Glutamatergic neuron (in vitro differentiated cells): ENCODE measurements at regions not wholly inside any gene's neighbourhood (a gene's known extent, or its start where the extent isn't known, plus 50 kb on each side); places are given as distances from the start of the nearest gene placed in this dataset.
A peak's percentile ranks its signal among the peaks of the same experiment; 100 is the strongest.

Source experiments
- DNase-seq: peaks from one replicate; pipeline ENCODE4 v3.0.0; 2022
- H3K27ac Mint-ChIP-seq: one replicate; pipeline ENCODE4 v1.8.0; 2020; ENCODE audit warnings: mild to moderate bottlenecking, mixed read lengths, inconsistent platforms; ENCODE audit not compliant: unreplicated experiment
- H3K27me3 Mint-ChIP-seq: one replicate; pipeline ENCODE4 v1.8.0; 2020; ENCODE audit warnings: mild to moderate bottlenecking, moderate library complexity, mixed read lengths, inconsistent platforms; ENCODE audit not compliant: unreplicated experiment
- H3K36me3 Mint-ChIP-seq: one replicate; pipeline ENCODE4 v1.8.0; 2020; ENCODE audit warnings: mild to moderate bottlenecking, mixed read lengths, inconsistent platforms; ENCODE audit not compliant: unreplicated experiment
- H3K4me1 Mint-ChIP-seq: one replicate; pipeline ENCODE4 v1.8.0; 2020; ENCODE audit warnings: mild to moderate bottlenecking, low read depth, mixed read lengths, inconsistent platforms; ENCODE audit not compliant: unreplicated experiment
- H3K4me3 Mint-ChIP-seq: one replicate; pipeline ENCODE4 v1.8.0; 2020; ENCODE audit warnings: mild to moderate bottlenecking, mixed read lengths, inconsistent platforms; ENCODE audit not compliant: unreplicated experiment
- H3K9me3 Mint-ChIP-seq: one replicate; pipeline ENCODE4 v1.8.0; 2020; ENCODE audit warnings: mild to moderate bottlenecking, moderate library complexity, mixed read lengths, inconsistent platforms; ENCODE audit not compliant: unreplicated experiment
- TF ChIP-seq, protein P1 (sequence below): fragments of 200-600 bp; sonication (generic); IDR thresholded peaks from one replicate; pipeline ENCODE4 v1.5.0; 2021; ENCODE audit not compliant: partially characterized antibody, unreplicated experiment

GRCh38 chr12:130016986-130017385 lies 113.2 kb upstream of the TMEM132D start:
- DNase-seq: no peak
- H3K4me1 Mint-ChIP-seq: no peaks in the 10 kb centered on the region
- peaks cover 3% of the 10 kb centered on the region for H3K9me3 Mint-ChIP-seq
- H3K4me3 Mint-ChIP-seq: no peak overlapping the region
- no peaks in the 10 kb centered on the region for H3K27me3 Mint-ChIP-seq
- H3K27ac Mint-ChIP-seq: no peak overlapping the region
- TF ChIP-seq, protein P1, sequence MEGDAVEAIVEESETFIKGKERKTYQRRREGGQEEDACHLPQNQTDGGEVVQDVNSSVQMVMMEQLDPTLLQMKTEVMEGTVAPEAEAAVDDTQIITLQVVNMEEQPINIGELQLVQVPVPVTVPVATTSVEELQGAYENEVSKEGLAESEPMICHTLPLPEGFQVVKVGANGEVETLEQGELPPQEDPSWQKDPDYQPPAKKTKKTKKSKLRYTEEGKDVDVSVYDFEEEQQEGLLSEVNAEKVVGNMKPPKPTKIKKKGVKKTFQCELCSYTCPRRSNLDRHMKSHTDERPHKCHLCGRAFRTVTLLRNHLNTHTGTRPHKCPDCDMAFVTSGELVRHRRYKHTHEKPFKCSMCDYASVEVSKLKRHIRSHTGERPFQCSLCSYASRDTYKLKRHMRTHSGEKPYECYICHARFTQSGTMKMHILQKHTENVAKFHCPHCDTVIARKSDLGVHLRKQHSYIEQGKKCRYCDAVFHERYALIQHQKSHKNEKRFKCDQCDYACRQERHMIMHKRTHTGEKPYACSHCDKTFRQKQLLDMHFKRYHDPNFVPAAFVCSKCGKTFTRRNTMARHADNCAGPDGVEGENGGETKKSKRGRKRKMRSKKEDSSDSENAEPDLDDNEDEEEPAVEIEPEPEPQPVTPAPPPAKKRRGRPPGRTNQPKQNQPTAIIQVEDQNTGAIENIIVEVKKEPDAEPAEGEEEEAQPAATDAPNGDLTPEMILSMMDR: no peak
- no peaks in the 10 kb centered on the region for H3K36me3 Mint-ChIP-seq

DNA sequence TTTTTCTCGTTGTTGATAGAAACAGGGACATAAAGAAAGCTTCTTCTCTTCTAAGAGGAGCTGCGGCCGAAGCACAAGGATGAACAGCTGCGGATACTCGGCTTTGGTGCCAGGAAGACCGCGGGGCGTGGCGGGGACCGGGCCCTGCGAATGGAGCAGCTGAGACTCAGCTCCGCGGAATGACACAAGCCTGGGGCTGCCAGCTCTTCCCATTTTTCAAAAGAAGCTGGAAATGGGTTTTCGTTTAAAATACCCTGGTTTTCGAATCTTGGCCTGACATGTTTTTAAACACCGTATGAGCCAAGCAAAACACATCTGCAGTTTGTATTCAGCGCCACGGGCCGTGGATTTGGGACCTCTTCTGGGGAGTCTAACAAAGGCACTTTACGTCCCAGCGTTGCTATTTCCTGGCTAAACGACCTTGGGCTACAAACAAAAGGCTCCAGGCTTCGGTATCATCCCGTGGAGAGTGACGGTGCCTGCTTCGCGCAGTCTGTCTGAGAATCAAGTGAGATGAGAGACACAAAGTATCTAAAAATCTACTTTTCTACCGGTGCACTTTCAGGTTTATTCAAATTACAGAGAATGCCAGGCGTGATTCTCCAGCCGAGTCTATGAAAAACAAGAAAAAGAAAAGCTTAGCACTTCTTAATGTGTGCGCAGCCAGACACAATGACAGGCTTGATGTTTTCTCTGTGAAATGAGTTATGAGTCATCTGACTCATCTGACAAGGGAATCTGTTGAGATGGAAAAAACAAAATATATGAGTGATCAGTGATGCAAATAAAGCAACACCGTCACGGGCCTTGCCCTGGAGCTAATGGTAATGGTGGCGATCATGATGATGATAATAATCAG lies 114.0 kb upstream of the TMEM132D start:
- H3K9me3 Mint-ChIP-seq: peaks cover 5% of the 10 kb centered on the region
- H3K27me3 Mint-ChIP-seq: no peaks in the 10 kb centered on the region
- TF ChIP-seq, protein P1: no peak
- H3K36me3 Mint-ChIP-seq: no peaks in the 10 kb centered on the region
- DNase-seq: no peak
- no peak overlapping the region for H3K27ac Mint-ChIP-seq
- no peaks in the 10 kb centered on the region for H3K4me1 Mint-ChIP-seq
- H3K4me3 Mint-ChIP-seq: no peak overlapping the region

GRCh38 chr12:130018614-130019013 lies 114.8 kb upstream of the TMEM132D start:
- H3K4me1 Mint-ChIP-seq: no peaks in the 10 kb centered on the region
- peaks cover 8% of the 10 kb centered on the region for H3K9me3 Mint-ChIP-seq
- no peak overlapping the region for H3K27ac Mint-ChIP-seq
- H3K36me3 Mint-ChIP-seq: no peaks in the 10 kb centered on the region
- H3K27me3 Mint-ChIP-seq: no peaks in the 10 kb centered on the region
- DNase-seq: no peak
- TF ChIP-seq, protein P1: no peak
- no peak overlapping the region for H3K4me3 Mint-ChIP-seq

GRCh38 chr12:130026608-130027176 lies 122.9 kb upstream of the TMEM132D start:
- H3K27ac Mint-ChIP-seq: no peak overlapping the region

More at GRCh38 chr12:130026608-130027176, 122.9 kb upstream of the TMEM132D start:
- Mint-ChIP-seq H3K4me1 (no peaks in the 10 kb centered on the region), H3K9me3 (peaks cover 8% of the 10 kb centered on the region), H3K27me3 (no peaks in the 10 kb centered on the region), H3K36me3 (peaks cover 3% of the 10 kb centered on the region), H3K4me3 (no peak overlapping the region)
- peak; percentile 55 for DNase-seq
- TF ChIP-seq, protein P1: peak; percentile 50
